ENCODE measurements at regions not wholly inside any gene's neighbourhood (a gene's known extent, or its start where the extent isn't known, plus 50 kb on each side); places are given as distances from the start of the nearest gene placed in this dataset.

Small RNA genes lying in the stretch of these regions (microRNA-seq; reads per million reads assigned to microRNA genes)
- gene MIR4510, result 0 reads per million in 2 donors

Measured in pancreas (tissue), 2 donors.